ENCODE measurements at regions not wholly inside any gene's neighbourhood (a gene's known extent, or its start where the extent isn't known, plus 50 kb on each side); places are given as distances from the start of the nearest gene placed in this dataset.

GRCh38 chr5:53183880-53184279 lies 74.3 kb upstream of the MOCS2 start:
- TF ChIP-seq ZFX (IDR thresholded peaks at IDR 0.05): no peak
- no peak for TF ChIP-seq CTCF (conservative IDR thresholded peaks at IDR 0.05)
- no peak overlapping the region for H3K27ac ChIP-seq

GRCh38 chr5:53191548-53192165 lies 82.1 kb upstream of the MOCS2 start:
- no peak for TF ChIP-seq CTCF (conservative IDR thresholded peaks at IDR 0.05)
- no peak for TF ChIP-seq ZFX (IDR thresholded peaks at IDR 0.05)
- no peak overlapping the region for H3K27ac ChIP-seq

GRCh38 chr5:53194086-53194485 lies 84.5 kb upstream of the MOCS2 start:
- no peak overlapping the region for H3K27ac ChIP-seq
- TF ChIP-seq CTCF (conservative IDR thresholded peaks at IDR 0.05) (no peak), ZFX (IDR thresholded peaks at IDR 0.05) (no peak)

GRCh38 chr5:53199882-53200281 lies 90.3 kb upstream of the MOCS2 start:
- no peak overlapping the region for H3K27ac ChIP-seq
- TF ChIP-seq CTCF (conservative IDR thresholded peaks at IDR 0.05): no peak
- no peak for TF ChIP-seq ZFX (IDR thresholded peaks at IDR 0.05)

GRCh38 chr5:53200306-53200705 lies 90.7 kb upstream of the MOCS2 start:
- TF ChIP-seq ZFX (IDR thresholded peaks at IDR 0.05): no peak
- TF ChIP-seq CTCF (conservative IDR thresholded peaks at IDR 0.05): no peak
- H3K27ac ChIP-seq: no peak overlapping the region

GRCh38 chr5:53201746-53202145 lies 92.2 kb upstream of the MOCS2 start:
- H3K27ac ChIP-seq: no peak overlapping the region
- no peak for TF ChIP-seq ZFX (IDR thresholded peaks at IDR 0.05)
- peak; percentile 48 for TF ChIP-seq CTCF (conservative IDR thresholded peaks at IDR 0.05)

- TF ChIP-seq CTCF (conservative IDR thresholded peaks at IDR 0.05): no peak
Observed at GRCh38 chr5:53206562-53206961, 97.0 kb upstream of the MOCS2 start.

More at GRCh38 chr5:53206562-53206961, 97.0 kb upstream of the MOCS2 start:
- H3K27ac ChIP-seq: no peak overlapping the region

All from C4-2B (cell line).